Body of pancreas (tissue), 4 donors: ENCODE measurements at regions not wholly inside any gene's neighbourhood (a gene's known extent, or its start where the extent isn't known, plus 50 kb on each side); places are given as distances from the start of the nearest gene placed in this dataset.

ENCODE experiments used
- ATAC-seq: fragments of 150-250 bp; one replicate; pipeline ENCODE4 v1.9.1; 2016
- DNase-seq, 4 donors: peaks; one replicate each; pipeline ENCODE4 v3.0.0-alpha.2; 2019
- H3K27ac ChIP-seq, 4 donors: fragments of 200-600 bp; sonication (generic); 1 replicate in 3 of 4; 2 replicates in 1 of 4; pipeline versions ENCODE4 v1.5.1 to v1.6.1; 2016 to 2019; ENCODE audit warnings: mild to moderate bottlenecking in 1 of 4, mixed read lengths in 1 of 4, moderate library complexity in 1 of 4
- H3K27me3 ChIP-seq, 2 donors: fragments of 200-600 bp; sonication (generic); one replicate each; pipeline ENCODE4 v1.6.0; 2016; ENCODE audit warnings: mild to moderate bottlenecking in 1 of 2
- H3K36me3 ChIP-seq, 2 donors: fragments of 200-600 bp; sonication (generic); replicated peaks in 1 of 2; 2 replicates each; pipeline ENCODE4 v1.5.1; 2016; ENCODE audit warnings: low read depth in 2 of 2; ENCODE audit not compliant: insufficient read depth in 1 of 2
- H3K4me1 ChIP-seq: fragments of 200-600 bp; sonication (generic); one replicate; pipeline ENCODE4 v1.6.0; 2016
- H3K4me3 ChIP-seq, 2 donors: fragments of 200-600 bp; sonication (generic); 1 replicate in 1 of 2; 2 replicates in 1 of 2; pipeline ENCODE4 v1.5.1; 2016 to 2019
- H3K9me3 ChIP-seq, 3 donors: fragments of 200-600 bp; sonication (generic); 1 replicate in 2 of 3; 2 replicates in 1 of 3; pipeline ENCODE4 v1.5.1; 2016
- CTCF ChIP-seq, 7 experiments: fragments of 450-650 bp in 4 of 7; fragments of 200-600 bp in 3 of 7; sonication (generic) in 3 of 7; IDR thresholded peaks; one replicate each; pipeline ENCODE4 v1.5.1; 2016 to 2019; ENCODE audit warnings: antibody characterized with exemption in 7 of 7
- POLR2A ChIP-seq, 3 donors: fragments of 450-650 bp; IDR thresholded peaks; one replicate each; pipeline ENCODE4 v1.6.1; 2016; ENCODE audit warnings: antibody characterized with exemption in 3 of 3, mild to moderate bottlenecking in 2 of 3
- WGBS, 2 donors: methylation state at CpG; one replicate each; pipeline ENCODE4 v1.1.5; 2017; 5-methylcytosine and 5-hydroxymethylcytosine counted together
- intact Hi-C: fragments of 100-400 bp; cut with DNase I; formaldehyde crosslinking; loops from one replicate; pipeline ENCODE4 v1.15.1; 2023

DNA sequence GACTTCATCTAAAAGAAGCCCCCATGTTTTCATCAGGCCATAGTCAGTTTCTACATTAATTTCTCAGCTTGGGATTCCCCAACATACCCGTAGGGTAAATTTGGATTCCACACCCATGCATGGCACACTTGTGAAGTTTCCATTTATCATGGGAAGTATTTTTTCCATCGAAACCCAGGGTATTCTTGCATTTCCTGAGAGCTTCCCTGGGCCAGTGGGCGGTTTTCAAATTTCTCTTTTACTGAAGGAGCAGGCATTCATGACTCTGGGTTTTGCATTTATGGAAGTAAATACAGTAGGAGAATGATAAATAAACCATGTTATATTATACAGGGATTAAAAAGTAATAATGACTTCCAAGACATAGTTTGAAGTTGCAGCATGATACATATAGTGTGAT is 93.0 kb upstream of the MAP3K1 start:
- H3K4me1 ChIP-seq: no peaks in the 10 kb centered on the region
- H3K36me3 ChIP-seq: no peaks in the 10 kb centered on the region
- DNase-seq (no peak), ATAC-seq (no peak)
- no peak for TF ChIP-seq CTCF (IDR thresholded peaks at IDR 0.05)
- TF ChIP-seq POLR2A (IDR thresholded peaks at IDR 0.05): no peak
- H3K27me3 ChIP-seq: no peaks in the 10 kb centered on the region
- H3K9me3 ChIP-seq: no peaks in the 10 kb centered on the region
- intact Hi-C loops: no loop called here
- 90 to 91% methylated on average over 3 of the region's 3 CpGs for WGBS, 2 donors
- no peak overlapping the region for H3K4me3 ChIP-seq
- H3K27ac ChIP-seq: no peak overlapping the region

DNA sequence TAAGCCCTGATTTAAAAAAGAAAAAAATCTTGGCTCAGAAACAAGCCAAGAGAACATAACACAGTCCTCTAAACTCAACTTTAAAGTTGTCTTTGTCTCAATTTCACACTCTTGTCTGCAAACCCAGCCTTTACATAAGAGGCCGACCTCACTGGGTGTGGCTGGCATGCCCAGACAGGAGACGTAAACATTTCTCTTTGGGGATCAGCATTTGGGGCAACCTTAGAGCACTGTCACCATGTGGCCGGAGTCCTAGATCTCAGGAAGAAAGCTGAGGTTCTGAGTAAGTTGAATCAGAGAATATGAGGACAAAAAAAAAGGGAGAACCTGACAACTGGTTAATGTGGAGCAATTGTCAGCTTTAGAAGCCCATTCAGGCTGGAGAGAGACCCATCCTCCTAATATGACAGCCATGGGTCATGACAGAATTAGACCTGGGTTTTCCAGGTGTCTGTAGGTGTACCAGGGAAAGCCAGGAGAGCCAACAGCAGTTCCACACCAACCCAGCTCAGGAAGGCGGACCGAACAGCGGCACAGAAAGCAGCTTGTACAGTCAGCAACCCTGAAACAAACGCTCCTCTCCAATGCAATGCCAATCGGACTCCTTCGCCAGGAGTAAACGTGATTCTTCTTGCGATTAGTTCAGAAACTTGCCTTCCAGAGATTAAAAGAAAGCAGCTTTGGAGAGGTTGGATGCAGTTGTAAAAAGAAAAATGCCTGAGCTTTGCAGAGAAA is 97.9 kb upstream of the MAP3K1 start:
- DNase-seq: no peak
- WGBS, 2 donors: 82 to 85% methylated on average over 11 of the region's 11 CpGs
- H3K4me3 ChIP-seq: no peak overlapping the region
- H3K27me3 ChIP-seq: no peaks in the 10 kb centered on the region
- no peak for ATAC-seq
- no peak overlapping the region for H3K27ac ChIP-seq
- H3K36me3 ChIP-seq: no peaks in the 10 kb centered on the region
- no peak for TF ChIP-seq POLR2A (IDR thresholded peaks at IDR 0.05)
- no peak for TF ChIP-seq CTCF (IDR thresholded peaks at IDR 0.05)
- H3K9me3 ChIP-seq: no peaks in the 10 kb centered on the region
- intact Hi-C loops: no loop called here
- peaks cover 13% of the 10 kb centered on the region for H3K4me1 ChIP-seq

- Histone ChIP-seq H3K27ac (no peak overlapping the region), H3K4me1 (peaks cover 13% of the 10 kb centered on the region), H3K4me3 (no peak overlapping the region), H3K36me3 (no peaks in the 10 kb centered on the region), H3K27me3 (no peaks in the 10 kb centered on the region), H3K9me3 (no peaks in the 10 kb centered on the region)
- no peak for DNase-seq
- no peak for ATAC-seq
- intact Hi-C loops: no loop called here
- TF ChIP-seq CTCF (IDR thresholded peaks at IDR 0.05): no peak
- TF ChIP-seq POLR2A (IDR thresholded peaks at IDR 0.05): no peak
- WGBS, 2 donors: 78 to 82% methylated on average over 3 of the region's 3 CpGs
Measured at GRCh38 chr5:56715986-56716385, 99.4 kb upstream of the MAP3K1 start.

GRCh38 chr5:56712895-56713591 is 102.3 kb upstream of the MAP3K1 start:
- Histone ChIP-seq H3K36me3 (no peaks in the 10 kb centered on the region), H3K27me3 (no peaks in the 10 kb centered on the region), H3K4me1 (peaks cover 13% of the 10 kb centered on the region), H3K4me3 (no peak overlapping the region), H3K27ac (no peak overlapping the region), H3K9me3 (no peaks in the 10 kb centered on the region)
- TF ChIP-seq POLR2A (IDR thresholded peaks at IDR 0.05) (no peak), CTCF (IDR thresholded peaks at IDR 0.05) (no peak)
- DNase-seq (no peak), ATAC-seq (no peak)
- intact Hi-C loops: no loop called here
- 47 to 55% methylated on average over 5 of the region's 5 CpGs for WGBS, 2 donors
